IMR-90 (cell line): ENCODE measurements at regions not wholly inside any gene's neighbourhood (a gene's known extent, or its start where the extent isn't known, plus 50 kb on each side); places are given as distances from the start of the nearest gene placed in this dataset.

Experiments used
- ATAC-seq: fragments of 200-7000 bp; cut with Tn5 transposase; 2 replicates; pipeline ENCODE4 v1.9.1; 2020; ENCODE audit warnings: low read depth, mild to moderate bottlenecking, moderate library complexity
- BruUV-seq: library from RNA; stranded (reverse); fragments of 400-500 nt; replicated peaks from 2 replicates; lab custom pipeline; 2021; lab: Mats Ljungman, UMichigan
- CTCF ChIA-PET: fragments of 300-600 bp; formaldehyde crosslinking; extraction: SDS; loops from one replicate; lab custom pipeline; 2021; ENCODE audit warnings: antibody characterized with exemption; lab: Yijun Ruan, JAX
- POLR2A ChIA-PET: fragments of 300-600 bp; sonication (Branson Sonifier 250); formaldehyde crosslinking; loops from one replicate; lab custom pipeline; 2022; ENCODE audit warnings: antibody characterized with exemption; ENCODE audit not compliant: unreplicated experiment; lab: Charles Lee
- DNase-seq: peaks from one replicate; pipeline ENCODE4 v3.0.0; 2013
- H2AFZ ChIP-seq: replicated peaks from 2 replicates; pipeline ENCODE3; 2013; ENCODE audit warnings: low read length, mild to moderate bottlenecking; ENCODE audit not compliant: poor library complexity
- H2AK5ac ChIP-seq: 2 replicates; pipeline ENCODE4 v1.6.1; 2013; ENCODE audit warnings: low read depth, low read length, inconsistent platforms
- H2AK9ac ChIP-seq: replicated peaks from 2 replicates; pipeline ENCODE3; 2013; ENCODE audit warnings: mild to moderate bottlenecking, low read depth, low read length, moderate library complexity; ENCODE audit not compliant: poor library complexity
- H2BK120ac ChIP-seq: 2 replicates; pipeline ENCODE4 v1.6.1; 2013; ENCODE audit warnings: low read depth, low read length, inconsistent platforms
- H2BK15ac ChIP-seq: 3 replicates; pipeline ENCODE4 v1.6.1; 2013; ENCODE audit warnings: low read depth, low read length, inconsistent platforms
- H2BK20ac ChIP-seq: 2 replicates; pipeline ENCODE4 v1.6.1; 2013; ENCODE audit warnings: low read depth, mild to moderate bottlenecking, inconsistent platforms, low read length, moderate library complexity
- H2BK5ac ChIP-seq: 2 replicates; pipeline ENCODE4 v1.6.1; 2013; ENCODE audit warnings: mild to moderate bottlenecking, low read depth, low read length, inconsistent platforms; ENCODE audit not compliant: poor library complexity, severe bottlenecking
- H3K14ac ChIP-seq: replicated peaks from 2 replicates; pipeline ENCODE4 v1.6.1; 2013; ENCODE audit warnings: low read depth, low read length, inconsistent platforms
- H3K18ac ChIP-seq: 2 replicates; pipeline ENCODE4 v1.6.1; 2013; ENCODE audit warnings: low read depth, low read length, control low read depth
- H3K23ac ChIP-seq: 2 replicates; pipeline ENCODE4 v1.6.1; 2013; ENCODE audit warnings: low read depth, low read length, inconsistent platforms
- H3K27ac ChIP-seq: 2 replicates; pipeline ENCODE4 v1.5.1; 2013; ENCODE audit warnings: mild to moderate bottlenecking, control low read depth, low read length; ENCODE audit not compliant: insufficient read depth
- H3K27me3 ChIP-seq: 2 replicates; pipeline ENCODE4 v1.6.1; 2013; ENCODE audit warnings: low read length; ENCODE audit not compliant: control insufficient read depth, insufficient read depth
- H3K36me3 ChIP-seq: 2 replicates; pipeline ENCODE4 v1.6.1; 2013; ENCODE audit warnings: low read length, mixed read lengths; ENCODE audit not compliant: control insufficient read depth, insufficient read depth
- H3K4ac ChIP-seq: 2 replicates; pipeline ENCODE4 v1.6.1; 2013; ENCODE audit warnings: low read depth, low read length, inconsistent platforms
- H3K4me1 ChIP-seq: 2 replicates; pipeline ENCODE4 v1.6.1; 2013; ENCODE audit warnings: low read length, mixed read lengths; ENCODE audit not compliant: control insufficient read depth, insufficient read depth
- H3K4me2 ChIP-seq: 2 replicates; pipeline ENCODE4 v1.6.1; 2013; ENCODE audit warnings: low read depth, mild to moderate bottlenecking, control low read depth, low read length, moderate library complexity
- H3K4me3 ChIP-seq: 2 replicates; pipeline ENCODE4 v1.5.1; 2013; ENCODE audit warnings: low read depth, mild to moderate bottlenecking, control low read depth, low read length, moderate library complexity; ENCODE audit not compliant: insufficient read depth
- H3K56ac ChIP-seq: 2 replicates; pipeline ENCODE4 v1.6.1; 2013; ENCODE audit warnings: low read length, inconsistent platforms; ENCODE audit not compliant: insufficient read depth; ENCODE audit errors: extremely low read depth
- H3K79me1 ChIP-seq, 2 experiments: 2 replicates each; pipeline ENCODE4 v1.6.1; 2013; ENCODE audit warnings: low read length in 2 of 2, inconsistent platforms in 1 of 2, low read depth in 1 of 2
- H3K9ac ChIP-seq: 2 replicates; pipeline ENCODE4 v1.6.1; 2013; ENCODE audit warnings: low read depth, low read length, control low read depth
- H3K9me1 ChIP-seq: 2 replicates; pipeline ENCODE4 v1.6.1; 2013; ENCODE audit warnings: low read length, inconsistent platforms; ENCODE audit not compliant: insufficient read depth
- H3K9me3 ChIP-seq: 2 replicates; pipeline ENCODE4 v1.6.1; 2013; ENCODE audit warnings: low read length; ENCODE audit not compliant: control insufficient read depth, insufficient read depth
- H4K20me1 ChIP-seq: 2 replicates; pipeline ENCODE4 v1.6.1; 2013; ENCODE audit warnings: low read length, inconsistent platforms; ENCODE audit not compliant: insufficient read depth
- H4K5ac ChIP-seq: 2 replicates; pipeline ENCODE4 v1.6.1; 2013; ENCODE audit warnings: mild to moderate bottlenecking, low read depth, low read length, control low read depth
- H4K8ac ChIP-seq, 2 experiments: 2 replicates each; pipeline ENCODE4 v1.6.1; 2013; ENCODE audit warnings: low read depth in 2 of 2, low read length in 2 of 2, control low read depth in 1 of 2, inconsistent platforms in 1 of 2
- H4K91ac ChIP-seq: 2 replicates; pipeline ENCODE4 v1.6.1; 2013; ENCODE audit warnings: low read depth, low read length, inconsistent platforms; ENCODE audit not compliant: insufficient read depth
- BHLHE40 ChIP-seq: fragments of 150-350 bp; IDR thresholded peaks from 2 replicates; pipeline ENCODE4 v1.6.1; 2016; ENCODE audit warnings: mild to moderate bottlenecking, low read depth, low read length
- CEBPB ChIP-seq: IDR thresholded peaks from 2 replicates; pipeline ENCODE4 v1.6.1; 2012; ENCODE audit warnings: low read depth, low read length, improper control_type of control experiment
- CHD1 ChIP-seq: IDR thresholded peaks from 2 replicates; pipeline ENCODE4 v1.6.1; 2012; ENCODE audit warnings: low read depth, low read length, improper control_type of control experiment
- CTCF ChIP-seq: conservative IDR thresholded peaks from 2 replicates; pipeline ENCODE4 v1.5.1; 2012; ENCODE audit warnings: mild to moderate bottlenecking, low read depth, low read length, improper control_type of control experiment
- FOS ChIP-seq: fragments of 150-350 bp; IDR thresholded peaks from 2 replicates; pipeline ENCODE4 v1.6.1; 2016; ENCODE audit warnings: low read depth, low read length
- MAFK ChIP-seq: IDR thresholded peaks from 2 replicates; pipeline ENCODE4 v1.6.1; 2012; ENCODE audit warnings: low read depth, low read length, improper control_type of control experiment
- MAZ ChIP-seq: IDR thresholded peaks from 2 replicates; pipeline ENCODE4 v1.6.1; 2012; ENCODE audit warnings: low read depth, mild to moderate bottlenecking, low read length, improper control_type of control experiment, moderate library complexity, borderline replicate concordance
- MXI1 ChIP-seq: IDR thresholded peaks from 2 replicates; pipeline ENCODE4 v1.6.1; 2012; ENCODE audit warnings: low read depth, mild to moderate bottlenecking, low read length, moderate library complexity, borderline replicate concordance
- RCOR1 ChIP-seq: IDR thresholded peaks from 2 replicates; pipeline ENCODE4 v1.6.1; 2012; ENCODE audit warnings: mild to moderate bottlenecking, low read length, improper control_type of control experiment; ENCODE audit not compliant: insufficient replicate concordance
- RFX5 ChIP-seq: IDR thresholded peaks from 2 replicates; pipeline ENCODE4 v1.8.0; 2012; ENCODE audit warnings: low read depth, mild to moderate bottlenecking, low read length, moderate library complexity
- SMC3 ChIP-seq: fragments of 150-350 bp; IDR thresholded peaks from 2 replicates; pipeline ENCODE4 v1.6.1; 2016; ENCODE audit warnings: low read depth, mild to moderate bottlenecking, antibody characterized with exemption, low read length, moderate library complexity
- WGBS, 2 experiments: methylation state at CpG; one replicate each; pipeline versions ENCODE4 v1.1.5 to v1.1.7; 2013; ENCODE audit warnings: missing lambda C conversion rate in 2 of 2; ENCODE audit not compliant: insufficient read length in 1 of 2; ENCODE audit errors: extremely low coverage in 2 of 2; 5-methylcytosine and 5-hydroxymethylcytosine counted together
- dilution Hi-C: fragments of 300-500 bp; cut with HindIII; formaldehyde crosslinking; loops from one replicate; pipeline ENCODE4 v1.14.3; 2018; ENCODE audit warnings: low sequenced_read_pairs; ENCODE audit not compliant: unreplicated experiment
- in situ Hi-C: fragments of 300-500 bp; cut with MboI; formaldehyde crosslinking; loops from 3 replicates; pipeline ENCODE4 v1.14.3; 2019; ENCODE audit warnings: low sequenced_read_pairs, inconsistent platforms, mixed read lengths
- intact Hi-C: fragments of 100-400 bp; cut with micrococcal nuclease; formaldehyde crosslinking; loops from 2 replicates; pipeline ENCODE4 v1.10.0; 2022
- TF ChIP-seq, protein P1 (sequence below): fragments of 150-350 bp; IDR thresholded peaks from 2 replicates; pipeline ENCODE4 v1.6.1; 2016; ENCODE audit warnings: low read depth, mild to moderate bottlenecking, low read length, moderate library complexity, borderline replicate concordance

DNA sequence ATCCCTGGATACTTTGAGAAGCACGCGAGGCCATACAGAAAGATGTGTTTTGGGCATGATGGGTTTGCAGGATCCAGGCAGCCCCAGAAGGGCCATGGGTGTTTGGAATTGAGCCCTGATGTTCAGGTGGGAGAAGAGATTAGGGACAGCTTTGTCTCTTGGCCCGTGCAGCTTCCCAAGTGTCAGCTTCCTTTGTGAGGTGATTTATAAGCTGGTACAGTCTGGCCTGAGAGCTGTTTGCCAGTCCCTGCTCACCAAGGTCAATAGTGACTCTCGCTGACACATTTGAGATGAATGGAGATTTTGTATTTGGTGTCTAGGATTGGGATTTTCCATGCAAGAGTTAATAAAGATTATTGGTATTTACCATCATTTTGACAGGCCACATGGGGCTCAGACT lies 165.9 kb downstream of the ICE1 start:
- Histone ChIP-seq H2BK20ac (no peak overlapping the region), H2AK9ac (no peak overlapping the region), H3K4ac (no peak overlapping the region), H4K5ac (no peak overlapping the region), H3K14ac (no peak overlapping the region), H2BK5ac (no peak overlapping the region), H3K18ac (no peak overlapping the region), H2AK5ac (no peak overlapping the region), H3K79me1 (no peaks in the 10 kb centered on the region), H3K4me3 (no peak overlapping the region), H4K20me1 (no peaks in the 10 kb centered on the region), H3K4me1 (no peaks in the 10 kb centered on the region), H2BK15ac (no peak overlapping the region), H3K9me1 (no peaks in the 10 kb centered on the region), H3K27ac (no peak overlapping the region), H3K27me3 (no peaks in the 10 kb centered on the region), H3K23ac (no peak overlapping the region), H4K91ac (no peak overlapping the region), H2BK120ac (no peak overlapping the region), H3K9me3 (peaks cover 31% of the 10 kb centered on the region), H3K36me3 (no peaks in the 10 kb centered on the region), H3K4me2 (no peak overlapping the region), H2AFZ (no peak overlapping the region), H3K56ac (no peak overlapping the region), H4K8ac (no peak overlapping the region), H3K9ac (no peak overlapping the region)
- no peak for TF ChIP-seq MXI1
- TF ChIP-seq CHD1: no peak
- TF ChIP-seq CTCF: no peak
- no peak for TF ChIP-seq MAFK
- TF ChIP-seq, protein P1, sequence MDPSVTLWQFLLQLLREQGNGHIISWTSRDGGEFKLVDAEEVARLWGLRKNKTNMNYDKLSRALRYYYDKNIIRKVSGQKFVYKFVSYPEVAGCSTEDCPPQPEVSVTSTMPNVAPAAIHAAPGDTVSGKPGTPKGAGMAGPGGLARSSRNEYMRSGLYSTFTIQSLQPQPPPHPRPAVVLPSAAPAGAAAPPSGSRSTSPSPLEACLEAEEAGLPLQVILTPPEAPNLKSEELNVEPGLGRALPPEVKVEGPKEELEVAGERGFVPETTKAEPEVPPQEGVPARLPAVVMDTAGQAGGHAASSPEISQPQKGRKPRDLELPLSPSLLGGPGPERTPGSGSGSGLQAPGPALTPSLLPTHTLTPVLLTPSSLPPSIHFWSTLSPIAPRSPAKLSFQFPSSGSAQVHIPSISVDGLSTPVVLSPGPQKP: no peak
- no peak for TF ChIP-seq RCOR1
- no peak for TF ChIP-seq SMC3
- TF ChIP-seq RFX5: no peak
- no peak for TF ChIP-seq FOS
- no peak for TF ChIP-seq BHLHE40
- TF ChIP-seq CEBPB: no peak
- no peak for TF ChIP-seq MAZ
- POLR2A ChIA-PET: no interaction called here
- DNase-seq: no peak
- WGBS, 2 experiments: no CpG with 5 or more reads among the region's 4 CpGs
- CTCF ChIA-PET: no interaction called here
- dilution Hi-C loops (no loop called here), in situ Hi-C loops (no loop called here), intact Hi-C loops (no loop called here)
- no peak for ATAC-seq
- BruUV-seq: no TSS peak
